ENCODE measurements at regions not wholly inside any gene's neighbourhood (a gene's known extent, or its start where the extent isn't known, plus 50 kb on each side); places are given as distances from the start of the nearest gene placed in this dataset.

DNA sequence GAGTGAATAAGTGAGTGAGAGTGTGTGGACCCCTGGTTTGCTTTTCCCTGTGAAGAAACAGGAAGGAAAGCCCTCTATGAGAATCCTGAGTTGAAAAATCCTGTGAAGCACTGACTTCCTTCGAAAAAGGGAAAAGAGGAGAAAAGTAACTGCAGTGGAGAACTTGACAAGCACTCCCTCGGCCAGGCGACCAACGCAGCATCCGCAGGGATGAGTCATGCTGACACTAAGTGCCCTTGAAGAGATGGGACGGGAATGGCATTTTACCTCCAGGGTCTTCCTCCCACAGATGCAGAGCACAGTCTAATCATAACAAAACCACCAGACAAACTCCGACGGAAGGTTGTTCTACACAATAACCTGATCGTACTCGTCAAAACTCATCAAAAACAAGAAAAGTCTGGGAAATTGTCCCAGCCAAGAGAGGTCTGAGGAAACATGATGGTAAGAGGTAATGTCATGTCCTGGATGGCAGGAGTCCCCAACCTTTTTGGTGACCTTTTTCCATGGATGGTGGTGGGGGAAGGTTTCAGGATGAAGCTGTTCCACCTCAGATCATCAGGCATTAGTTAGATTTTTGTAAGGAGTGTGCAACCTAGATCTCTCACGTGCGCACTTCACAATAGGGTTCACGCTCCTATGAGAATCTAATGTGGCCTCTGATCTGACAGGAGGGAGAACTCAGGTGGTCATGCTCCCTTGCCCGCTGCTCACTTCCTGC lies 132.2 kb upstream of the B3GAT1 start:
- DNase-seq = no peak

DNA sequence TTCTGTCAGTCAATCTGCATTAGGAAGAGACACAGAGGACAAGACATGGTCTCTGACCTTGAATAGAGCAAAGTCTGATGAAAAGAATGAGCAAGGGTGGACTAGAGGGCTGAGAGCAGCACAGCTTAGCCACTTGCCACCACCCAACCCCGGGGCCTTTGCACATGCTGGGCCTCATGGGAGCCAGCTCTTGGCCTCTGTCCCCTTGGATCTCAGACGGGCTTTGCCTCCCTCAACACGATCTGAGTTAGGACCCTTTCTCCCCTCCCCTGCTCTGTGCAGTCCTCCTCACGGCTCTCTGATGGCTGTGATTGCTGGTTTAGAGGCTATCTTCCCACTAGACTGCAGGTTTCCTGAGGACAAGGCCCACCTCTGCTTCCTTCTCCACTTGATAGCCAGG lies 131.6 kb upstream of the B3GAT1 start:
- no peak for DNase-seq

DNA sequence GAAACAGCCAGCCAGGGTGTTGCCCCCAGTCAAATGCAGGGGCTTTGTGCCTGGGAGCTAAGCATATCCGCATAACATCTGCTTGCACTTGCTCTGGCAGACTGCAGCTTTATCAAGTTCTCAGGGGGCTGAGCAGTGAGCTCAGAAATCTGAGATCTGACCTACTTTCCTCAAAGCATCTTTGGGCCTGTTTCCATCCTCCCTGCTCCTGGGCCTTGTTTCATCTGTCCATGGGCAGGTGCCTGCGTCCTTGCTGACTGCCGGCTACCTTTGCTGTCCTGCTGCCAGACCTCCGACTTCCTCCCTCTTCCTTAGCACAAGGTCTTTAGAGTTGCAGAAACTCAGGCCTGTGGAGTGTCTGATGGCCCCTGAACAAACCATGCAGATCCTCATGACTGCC lies 131.2 kb upstream of the B3GAT1 start:
- DNase-seq = no peak

DNA sequence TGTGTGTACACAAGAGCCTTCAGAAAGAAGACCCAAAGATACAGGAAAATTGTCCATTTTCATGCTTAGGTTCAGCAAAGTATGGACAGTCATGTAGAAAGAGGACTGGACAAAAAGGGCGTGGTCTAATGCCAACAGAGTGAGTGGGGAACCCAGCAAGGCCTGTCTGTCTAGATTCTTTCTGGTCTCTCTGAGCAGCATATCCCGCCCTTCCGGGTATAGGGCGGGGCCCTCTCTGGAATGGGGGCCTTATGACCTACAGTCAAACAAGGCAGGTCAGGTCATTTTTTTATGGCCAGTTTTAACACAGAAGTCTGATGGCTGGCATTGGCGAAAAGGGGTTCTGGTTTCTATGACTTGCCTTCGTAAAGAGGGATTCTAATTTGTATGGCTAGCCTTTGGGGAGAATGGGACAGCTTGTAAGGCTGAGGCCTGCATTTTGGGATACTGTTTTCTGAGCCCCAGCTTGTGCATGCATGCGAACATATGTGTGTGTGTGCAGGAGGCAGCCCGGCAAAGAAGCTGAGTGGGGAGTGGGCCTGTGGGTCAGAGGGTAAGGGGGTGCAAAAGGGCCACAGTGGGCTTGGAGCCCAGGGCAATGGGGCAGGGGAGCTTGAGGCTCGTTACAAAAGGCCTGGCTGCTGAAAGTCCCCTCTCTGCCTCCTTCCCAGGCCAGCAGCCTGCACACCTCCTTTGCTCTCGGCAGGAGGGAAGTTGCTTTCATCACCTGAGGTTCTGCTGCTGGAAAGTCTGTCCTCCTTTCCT lies 130.5 kb upstream of the B3GAT1 start:
- DNase-seq = no peak

DNA sequence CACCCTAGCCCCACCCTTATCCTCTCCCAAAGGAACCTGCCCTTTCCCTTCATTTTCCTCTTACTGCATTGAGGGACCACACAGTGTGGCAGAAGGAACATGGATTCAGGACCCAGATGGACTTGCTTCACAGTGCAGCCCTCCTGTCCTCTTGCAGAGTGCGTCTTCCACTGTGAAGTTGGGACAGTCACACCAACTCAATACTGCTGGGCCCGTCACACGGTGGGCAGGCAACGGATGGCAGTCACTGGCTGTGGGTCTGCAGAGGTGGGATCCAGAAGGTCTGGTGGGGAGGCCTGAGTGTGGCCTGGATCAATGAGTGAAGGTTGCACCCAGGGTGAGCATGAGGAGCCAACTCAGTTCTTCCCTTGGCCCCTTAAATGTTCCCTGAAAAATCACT lies 129.9 kb upstream of the B3GAT1 start:
- no peak for DNase-seq

DNA sequence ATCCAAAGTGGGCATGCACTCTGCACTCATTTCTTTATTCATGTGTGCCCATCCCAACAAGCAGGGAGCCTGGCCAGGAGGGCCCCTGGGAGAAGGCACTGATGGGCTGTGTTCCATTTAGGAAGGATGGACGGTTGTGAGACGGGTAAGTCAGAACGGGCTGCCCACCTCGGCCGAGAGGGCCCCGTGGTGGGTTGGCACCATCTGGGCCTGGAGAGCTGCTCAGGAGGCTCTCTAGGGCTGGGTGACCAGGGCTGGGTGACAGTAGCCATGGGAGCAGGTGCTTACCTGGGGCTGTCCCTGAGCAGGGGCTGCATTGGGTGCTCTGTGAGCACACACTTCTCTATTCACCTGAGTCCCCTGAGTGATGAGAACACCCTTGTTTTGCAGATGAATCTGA lies 129.3 kb upstream of the B3GAT1 start:
- no peak for DNase-seq

DNA sequence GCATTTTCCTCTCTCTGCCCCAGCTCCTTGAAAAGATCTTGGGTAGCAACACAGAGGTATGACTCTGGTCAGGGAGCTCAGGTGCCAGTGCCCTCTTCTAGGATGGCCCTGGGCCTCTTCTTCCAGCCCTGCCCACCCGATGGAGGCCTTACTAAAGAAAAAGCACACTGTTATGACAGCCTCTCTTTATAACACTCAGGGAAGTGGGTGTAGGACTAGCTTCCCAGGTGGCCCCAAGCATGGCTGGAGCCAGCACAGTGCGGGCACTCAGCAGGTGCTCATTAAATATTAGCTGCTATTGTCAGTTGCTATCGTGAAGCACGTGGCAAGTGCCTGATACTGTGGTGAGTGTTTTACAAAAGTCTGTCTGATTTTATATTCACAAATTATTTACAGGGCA lies 127.2 kb upstream of the B3GAT1 start:
- no peak for DNase-seq

DNA sequence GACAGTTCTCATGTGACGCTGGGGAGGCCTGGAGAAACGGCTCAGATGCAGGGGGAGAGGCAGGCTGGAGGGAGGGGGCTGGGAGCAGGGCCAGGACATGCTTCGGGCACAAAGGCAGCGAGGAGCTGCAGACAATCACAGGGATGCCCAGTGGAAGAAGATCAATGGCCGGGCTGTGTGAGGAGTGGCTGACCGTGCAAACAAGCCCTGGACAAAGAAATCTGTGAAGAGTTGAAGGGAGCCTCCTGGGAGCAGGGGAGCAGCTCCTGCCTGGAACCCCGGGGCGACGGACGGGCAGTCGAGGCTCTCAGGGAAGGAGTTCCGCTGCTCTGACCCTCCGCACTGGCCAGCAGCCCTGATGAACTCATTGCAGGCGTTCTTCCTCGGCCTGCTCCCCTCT lies 126.7 kb upstream of the B3GAT1 start:
- DNase-seq = no peak

DNA sequence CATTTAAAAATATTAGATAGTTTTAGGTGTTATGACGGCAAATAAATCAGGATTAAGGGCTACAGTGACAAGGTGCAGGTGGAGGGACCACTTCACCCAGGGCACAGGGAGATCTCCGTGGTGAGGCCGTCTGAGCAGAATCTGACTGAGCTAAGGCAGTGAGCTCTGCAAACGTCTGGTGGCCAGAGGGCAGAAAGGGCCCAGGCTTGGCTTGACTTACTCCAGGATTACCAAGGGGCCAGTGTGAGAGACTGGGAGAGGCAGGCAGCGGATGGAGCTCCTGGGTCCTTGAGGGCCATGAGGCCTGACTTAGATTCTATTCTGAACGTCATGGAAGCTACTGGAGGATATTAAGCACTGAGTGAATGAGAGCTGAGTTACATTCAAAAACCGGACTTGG lies 125.9 kb upstream of the B3GAT1 start:
- DNase-seq = no peak

DNA sequence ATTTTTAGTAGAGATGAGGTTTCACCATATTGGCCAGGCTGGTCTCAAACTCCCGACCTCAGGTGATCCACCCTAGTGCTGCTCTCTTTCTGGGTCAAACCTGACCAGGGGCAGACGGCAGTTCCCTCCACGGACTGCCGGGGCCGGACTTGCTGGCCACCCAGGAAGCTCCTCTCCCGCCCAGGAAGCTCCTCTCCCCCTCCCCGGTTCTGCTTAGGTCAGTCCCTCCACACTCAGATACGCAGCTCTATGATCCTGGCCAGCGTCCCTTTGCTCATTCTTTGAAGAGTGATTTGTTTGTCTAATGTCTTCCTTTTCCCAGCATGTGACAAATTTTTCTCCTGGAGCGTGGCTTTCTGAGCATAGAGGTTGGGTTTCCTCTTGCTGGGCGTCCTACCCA lies 125.3 kb upstream of the B3GAT1 start:
- no peak for DNase-seq

DNA sequence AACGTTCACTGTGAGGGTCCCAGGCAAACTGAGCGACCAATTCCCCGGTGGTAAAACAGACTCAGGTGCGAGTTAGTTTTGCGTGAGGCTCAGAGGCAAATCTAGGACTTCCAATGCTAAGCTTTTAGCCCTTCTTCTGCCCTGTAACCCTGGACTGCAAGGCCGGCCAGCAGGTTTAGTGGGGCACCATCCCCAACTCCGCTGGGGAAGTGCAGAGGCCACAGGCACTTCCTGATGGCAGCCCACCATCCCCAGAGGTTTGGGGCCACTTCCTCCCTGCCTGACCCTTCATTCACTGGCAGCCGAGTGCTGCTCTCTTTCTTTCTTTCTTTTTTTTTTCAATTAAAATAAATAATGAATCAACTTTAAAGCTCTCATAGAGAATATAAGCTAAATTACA lies 124.6 kb upstream of the B3GAT1 start:
- no peak for DNase-seq

DNA sequence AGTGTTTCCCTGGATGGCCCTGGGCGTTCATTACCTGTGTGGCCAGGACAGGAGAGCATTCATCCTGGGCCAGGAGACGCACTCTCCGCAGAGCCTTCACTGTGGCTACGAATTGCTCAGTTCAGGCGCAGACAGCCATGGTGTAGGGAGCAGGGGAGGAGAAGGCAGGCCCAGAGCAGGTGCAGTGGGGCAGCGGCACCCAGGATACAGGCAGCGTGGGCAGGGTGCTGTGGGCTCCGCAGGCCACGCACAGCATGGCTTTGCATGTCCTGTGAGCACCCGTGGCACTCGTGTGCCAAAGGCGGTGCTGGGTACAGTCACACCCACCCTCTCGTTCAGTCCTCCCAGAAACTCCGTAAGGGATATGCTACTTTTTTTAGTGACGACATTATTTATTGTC lies 124.2 kb upstream of the B3GAT1 start:
- no peak for DNase-seq

DNA sequence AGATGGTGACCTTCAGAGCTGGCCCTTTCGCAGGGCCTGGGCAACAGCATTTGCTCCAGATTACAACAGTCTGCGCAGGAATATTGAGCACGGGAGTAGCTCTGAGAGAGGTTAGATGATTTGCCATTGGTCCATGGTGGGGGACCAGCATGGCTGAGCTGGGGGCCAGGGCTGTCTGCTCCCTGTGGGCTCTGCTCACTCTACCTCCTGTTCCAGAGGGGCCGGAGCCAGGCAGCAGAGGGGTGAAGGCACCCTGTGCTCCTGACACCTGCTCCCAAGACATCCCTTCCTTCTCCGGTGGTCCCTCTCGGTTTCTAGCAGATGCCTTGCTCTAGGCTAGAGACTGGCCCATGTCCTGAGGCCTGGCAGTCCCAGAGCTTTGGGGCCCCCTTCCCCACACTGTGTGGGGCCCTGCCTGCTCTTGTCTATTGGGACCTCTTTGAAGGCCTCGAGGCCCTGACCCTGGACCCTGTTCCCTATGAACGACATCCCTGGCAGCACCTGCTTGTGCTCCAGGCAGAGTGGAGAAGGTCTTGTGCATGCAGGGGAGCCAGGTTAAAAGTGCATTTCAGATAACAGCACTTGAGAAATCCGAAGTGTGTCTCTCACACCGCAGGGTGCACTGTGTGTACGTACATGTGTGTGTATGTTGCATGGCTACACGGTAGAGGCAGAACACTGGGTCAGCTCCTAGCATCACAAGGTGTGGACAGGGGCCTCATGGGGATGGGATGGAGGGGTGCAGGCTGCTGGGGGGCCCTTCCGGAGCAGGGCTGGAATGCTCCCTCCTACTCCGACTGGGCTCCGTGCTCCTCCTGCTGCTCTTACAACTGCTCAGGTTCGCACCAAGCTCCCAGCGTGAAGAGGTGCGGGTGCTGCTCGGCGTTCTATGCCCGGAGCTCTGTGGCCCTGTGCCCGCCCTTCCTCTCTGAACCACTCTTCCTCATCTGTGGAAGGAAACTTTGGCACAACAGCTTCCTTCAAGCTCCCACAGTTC lies 123.3 kb upstream of the B3GAT1 start:
- no peak for DNase-seq

DNA sequence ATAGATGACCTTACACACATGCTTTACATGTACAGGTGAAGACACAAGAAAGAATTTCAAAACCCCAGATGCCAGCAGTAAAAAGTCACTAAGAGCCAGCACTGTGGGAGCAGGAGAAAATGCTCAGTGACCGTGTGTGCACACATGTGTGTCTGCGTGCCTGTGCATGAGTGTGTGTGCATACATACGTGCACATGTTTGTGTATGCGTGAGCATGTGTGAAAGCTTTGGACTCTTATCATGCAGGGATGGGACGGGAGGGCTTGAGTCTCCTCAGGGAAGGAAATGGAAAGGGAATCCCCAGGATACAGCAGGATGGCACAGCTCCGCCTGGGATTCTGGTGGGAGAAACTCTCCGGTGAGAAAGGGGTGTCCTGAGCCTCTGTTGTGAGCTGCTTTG lies 121.5 kb upstream of the B3GAT1 start:
- DNase-seq = no peak

DNA sequence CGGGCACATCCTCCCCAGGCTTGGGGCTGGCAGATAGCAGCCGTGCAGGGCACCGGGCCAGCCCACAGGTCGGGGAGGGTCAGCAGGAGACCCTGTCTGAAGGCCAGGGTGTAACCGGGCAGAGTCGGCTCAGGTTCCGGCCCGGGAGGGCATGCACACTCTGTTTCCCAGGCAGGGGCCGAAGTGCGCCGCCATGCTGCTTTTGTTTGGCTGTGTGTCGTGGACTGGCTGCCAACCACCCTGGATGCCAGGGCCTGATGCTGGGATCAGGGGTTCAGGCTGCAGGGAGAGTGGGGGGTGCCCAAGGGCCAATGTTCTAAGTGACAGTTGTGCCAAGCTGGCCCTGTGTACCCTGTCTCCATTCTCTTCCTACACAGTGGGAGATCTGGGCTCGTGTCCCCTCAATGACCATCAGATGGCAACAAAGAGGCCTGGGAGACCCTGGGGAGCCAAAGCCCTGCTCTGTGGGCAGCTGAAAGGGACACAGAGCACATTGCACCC lies 120.9 kb upstream of the B3GAT1 start:
- peak in 1 of 14 donors; percentile 11 for DNase-seq

DNA sequence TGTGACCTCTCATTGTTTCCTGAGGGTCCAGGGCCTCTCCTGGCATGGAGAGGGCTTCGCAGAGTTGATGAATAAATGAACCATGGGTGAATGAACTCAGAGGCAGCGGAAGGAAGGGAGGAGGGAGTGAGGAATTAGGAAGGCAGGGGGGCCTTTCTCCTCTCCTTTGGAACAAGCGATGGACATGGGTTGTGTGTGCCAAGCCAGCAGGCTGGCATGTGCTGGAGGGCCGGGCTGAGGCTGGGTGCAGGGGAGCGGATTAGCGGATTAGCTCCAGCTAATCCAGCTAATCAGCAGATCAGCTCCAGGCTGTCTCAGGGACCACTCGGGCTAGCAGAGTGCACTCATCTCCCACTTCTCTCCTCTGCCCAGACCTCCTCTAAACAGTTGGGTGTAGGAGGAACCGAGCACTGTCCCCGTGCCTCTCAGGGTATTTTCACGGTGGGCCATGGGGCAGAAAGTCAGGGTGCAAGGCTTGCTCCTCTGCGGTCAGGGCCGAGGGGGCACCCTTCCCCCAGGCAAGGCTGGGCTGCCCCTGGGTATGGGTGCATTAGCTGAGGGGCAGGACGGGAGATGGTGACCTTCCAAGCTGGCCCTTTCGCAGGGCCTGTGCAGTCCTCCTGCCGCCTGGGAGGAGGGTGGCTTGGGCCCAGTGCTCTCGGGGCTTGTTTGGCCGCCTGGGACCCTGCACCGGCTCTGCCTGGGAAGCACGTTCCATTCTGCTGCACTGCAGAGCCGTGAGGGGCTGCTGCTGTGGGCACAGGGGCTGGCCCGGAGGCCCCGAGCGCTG lies 120.3 kb upstream of the B3GAT1 start:
- no peak for DNase-seq

DNA sequence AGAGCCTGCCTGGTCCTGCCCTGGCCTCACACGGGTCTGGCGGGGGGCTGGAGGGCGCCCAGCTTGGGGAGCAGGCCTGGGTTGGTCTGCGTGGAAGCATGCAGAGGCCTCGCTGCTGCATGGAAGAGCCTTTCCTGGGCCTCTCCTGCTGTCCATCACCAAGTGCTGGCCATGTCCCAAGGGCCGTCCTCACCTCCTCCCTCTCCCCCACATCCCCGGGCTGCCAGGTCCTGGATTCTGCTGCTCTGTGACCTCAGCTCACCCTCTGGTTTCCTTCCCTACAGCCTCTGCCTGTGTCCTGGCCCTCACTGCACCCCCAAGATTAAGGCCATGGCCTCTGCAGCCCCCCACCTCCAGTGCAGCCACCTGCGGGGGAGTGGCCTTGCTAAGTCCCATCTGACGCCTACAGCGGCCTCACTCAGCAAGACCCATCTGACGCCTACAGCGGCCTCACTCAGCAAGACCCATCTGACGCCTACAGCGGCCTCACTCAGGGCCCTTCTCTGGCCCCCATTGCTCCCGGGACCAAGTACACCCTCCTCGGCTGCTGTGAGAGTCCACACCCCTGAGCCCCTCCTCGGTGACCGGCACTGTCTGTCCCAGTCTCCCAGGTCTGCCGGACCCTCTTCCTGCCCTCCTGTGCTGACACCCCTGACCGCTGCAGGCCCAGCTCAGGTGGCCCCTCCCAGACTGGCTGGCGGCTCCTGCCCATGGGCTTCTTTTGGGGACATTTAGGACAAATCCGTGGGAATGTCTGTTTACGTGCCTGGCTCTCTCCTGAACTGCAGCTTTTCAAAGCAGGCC lies 119.5 kb upstream of the B3GAT1 start:
- no peak for DNase-seq

DNA sequence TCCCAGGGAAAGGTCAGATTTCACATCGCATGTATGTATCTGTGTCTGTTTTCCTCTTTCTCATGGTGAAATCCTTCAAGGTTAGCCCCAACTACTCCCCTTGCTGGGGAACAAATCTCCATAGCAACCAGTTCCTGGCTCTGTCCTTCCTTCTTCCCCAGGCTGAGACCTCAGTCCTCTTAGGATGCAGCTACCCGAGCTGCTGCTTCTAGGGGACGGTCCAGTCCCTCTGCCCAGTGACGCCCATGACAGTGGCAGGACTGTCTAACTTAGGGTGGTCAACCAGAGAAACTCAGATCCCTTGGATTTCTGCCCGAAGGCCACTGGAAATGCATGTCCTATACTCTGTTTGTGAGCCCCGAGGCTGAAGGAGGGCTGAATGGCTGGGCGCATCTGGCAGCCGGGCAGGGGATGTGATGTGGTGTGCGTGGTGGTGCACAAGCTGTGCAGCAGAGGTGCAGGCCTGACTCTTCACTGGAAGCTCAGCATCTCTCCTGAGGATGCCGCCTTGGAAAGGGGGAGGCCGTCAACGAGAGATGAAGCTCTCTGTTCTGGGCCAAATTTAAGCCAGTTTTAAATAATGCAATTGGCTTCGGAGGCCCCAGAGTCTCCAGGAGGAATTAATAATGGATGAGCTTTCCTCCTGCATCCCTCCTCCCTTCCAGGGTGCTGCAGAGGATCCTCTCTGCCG lies 118.7 kb upstream of the B3GAT1 start:
- no peak for DNase-seq

DNA sequence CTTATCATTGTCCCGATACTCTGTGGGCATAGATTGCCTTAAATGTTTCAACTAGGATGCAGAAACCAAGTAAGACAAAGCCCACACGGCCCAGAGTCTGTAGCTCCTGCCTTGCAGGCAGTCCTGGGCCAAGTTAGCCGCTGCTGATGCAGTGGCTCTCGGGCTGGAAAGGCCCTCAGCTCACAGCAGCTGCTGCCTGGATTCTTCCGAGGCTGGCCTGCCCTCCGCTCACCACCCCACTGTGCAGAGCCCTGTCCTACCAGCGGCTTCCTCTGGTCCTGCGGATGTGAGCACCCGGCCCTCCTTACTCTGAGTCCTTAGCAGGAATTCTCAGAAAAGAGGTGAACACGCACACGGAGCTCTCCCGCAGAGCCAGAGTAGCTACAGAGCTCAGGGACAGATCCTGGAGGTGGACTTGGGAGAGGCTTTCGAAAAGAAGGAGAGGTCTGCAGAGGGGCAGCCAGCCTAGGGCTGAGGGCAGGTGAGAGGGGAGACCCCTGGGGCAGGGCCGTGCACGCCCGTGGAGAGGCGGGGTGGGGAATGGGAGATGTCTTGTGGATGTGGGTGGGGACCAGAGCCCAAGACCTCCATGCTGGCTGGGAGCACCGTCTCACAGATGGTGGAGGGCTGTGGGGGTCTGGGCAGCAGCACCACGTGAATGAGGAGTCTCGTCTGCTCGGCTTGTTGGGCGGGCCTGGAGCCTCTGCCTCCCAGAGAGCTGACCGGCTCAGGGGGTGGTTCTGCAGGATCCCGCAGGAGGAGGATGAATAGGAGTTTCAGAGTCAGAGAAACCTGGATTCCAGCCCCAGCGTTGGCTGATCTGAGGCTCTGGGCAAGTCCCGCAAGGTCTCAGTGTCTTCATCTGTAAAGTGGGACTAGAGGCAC lies 117.4 kb upstream of the B3GAT1 start:
- DNase-seq = no peak

Measured in C1 segment of cervical spinal cord (tissue), 14 donors.